Ishikawa (cell line): ENCODE measurements at regions not wholly inside any gene's neighbourhood (a gene's known extent, or its start where the extent isn't known, plus 50 kb on each side); places are given as distances from the start of the nearest gene placed in this dataset.

ENCODE experiments used
- CEBPB ChIP-seq: IDR thresholded peaks from 2 replicates; pipeline ENCODE4 v1.6.1; 2012
- CREB1 ChIP-seq: IDR thresholded peaks from 2 replicates; pipeline ENCODE4 v1.6.1; 2012; ENCODE audit warnings: low read depth
- EGR1 ChIP-seq: IDR thresholded peaks from 2 replicates; pipeline ENCODE4 v1.6.1; 2012
- EP300 ChIP-seq: IDR thresholded peaks from 2 replicates; pipeline ENCODE4 v1.6.1; 2012; ENCODE audit warnings: borderline replicate concordance
- FOXM1 ChIP-seq: IDR thresholded peaks from 2 replicates; pipeline ENCODE4 v1.6.1; 2012; ENCODE audit warnings: low read depth, borderline replicate concordance
- NFIC ChIP-seq: IDR thresholded peaks from 2 replicates; pipeline ENCODE4 v1.6.1; 2012
- RAD21 ChIP-seq: IDR thresholded peaks from 2 replicates; pipeline ENCODE4 v1.6.1; 2012; ENCODE audit warnings: low read depth
- TAF1 ChIP-seq: IDR thresholded peaks from 2 replicates; pipeline ENCODE4 v1.6.1; 2012; ENCODE audit warnings: low read depth, mild to moderate bottlenecking
- TCF12 ChIP-seq: IDR thresholded peaks from 2 replicates; pipeline ENCODE4 v1.6.1; 2012; ENCODE audit warnings: low read depth
- TEAD4 ChIP-seq: IDR thresholded peaks from 2 replicates; pipeline ENCODE4 v1.6.1; 2012
- YY1 ChIP-seq: IDR thresholded peaks from 2 replicates; pipeline ENCODE4 v1.6.1; 2012; ENCODE audit warnings: low read depth
- ZBTB7A ChIP-seq: IDR thresholded peaks from 2 replicates; pipeline ENCODE4 v1.6.1; 2012; ENCODE audit warnings: low read depth
- TF ChIP-seq, protein P1 (sequence below): IDR thresholded peaks from 2 replicates; pipeline ENCODE4 v1.6.1; 2012
- TF ChIP-seq, protein P2 (sequence below): IDR thresholded peaks from 2 replicates; pipeline ENCODE4 v1.6.1; 2012
- TF ChIP-seq, protein P3 (sequence below): IDR thresholded peaks from 2 replicates; pipeline ENCODE4 v1.6.1; 2012; ENCODE audit warnings: low read depth, mild to moderate bottlenecking

DNA sequence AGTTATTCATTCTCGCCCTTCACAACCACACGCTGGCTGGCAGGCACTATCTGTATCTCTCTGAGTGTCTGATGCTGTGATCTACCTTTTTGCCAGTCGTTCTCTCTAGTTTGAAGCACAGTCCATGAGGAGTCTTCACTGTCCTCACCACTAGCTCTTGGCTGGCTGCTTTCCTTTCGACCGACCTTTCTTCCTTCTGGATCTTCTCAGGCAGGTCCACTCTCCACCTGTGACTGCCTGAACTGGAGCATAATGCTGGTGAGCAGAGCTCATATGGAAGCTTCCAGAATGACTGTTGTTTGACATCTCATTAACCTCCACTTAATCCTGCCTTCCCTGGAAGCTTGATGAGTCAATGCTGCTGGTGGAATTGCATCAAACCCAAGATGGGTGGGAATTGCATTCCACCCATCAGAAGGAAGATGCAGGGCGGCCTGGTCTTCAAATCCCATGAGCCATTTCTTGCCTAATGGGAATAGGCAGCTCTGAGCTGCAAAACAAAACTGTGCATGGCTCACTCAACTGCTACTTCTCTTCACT is 283.5 kb upstream of the HDAC4 start:
- TF ChIP-seq, protein P1, sequence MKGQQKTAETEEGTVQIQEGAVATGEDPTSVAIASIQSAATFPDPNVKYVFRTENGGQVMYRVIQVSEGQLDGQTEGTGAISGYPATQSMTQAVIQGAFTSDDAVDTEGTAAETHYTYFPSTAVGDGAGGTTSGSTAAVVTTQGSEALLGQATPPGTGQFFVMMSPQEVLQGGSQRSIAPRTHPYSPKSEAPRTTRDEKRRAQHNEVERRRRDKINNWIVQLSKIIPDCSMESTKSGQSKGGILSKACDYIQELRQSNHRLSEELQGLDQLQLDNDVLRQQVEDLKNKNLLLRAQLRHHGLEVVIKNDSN = no peak
- no peak for TF ChIP-seq TCF12
- TF ChIP-seq TAF1 = no peak
- no peak for TF ChIP-seq NFIC

DNA sequence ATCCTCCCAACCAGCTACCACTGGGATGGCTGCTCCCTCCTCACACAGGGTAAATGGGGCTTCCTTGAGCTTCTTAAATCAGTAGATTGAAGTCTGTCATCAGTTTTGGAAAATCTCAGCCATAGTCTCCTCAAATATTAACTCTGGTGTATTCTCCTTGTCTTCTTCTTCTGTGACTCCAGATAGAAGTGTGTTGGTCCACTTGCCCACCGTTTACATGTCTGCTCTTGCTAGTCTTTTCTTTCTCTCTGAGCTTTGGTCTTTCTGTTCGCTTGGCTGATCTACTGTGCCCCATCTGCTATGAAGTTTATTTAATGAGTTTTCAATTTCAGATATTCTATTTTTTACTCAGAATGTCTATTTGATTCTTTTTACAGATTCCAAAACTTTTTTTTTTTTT is 281.7 kb upstream of the HDAC4 start:
- TF ChIP-seq NFIC (no peak), YY1 (no peak), TEAD4 (no peak), CEBPB (no peak), ZBTB7A (no peak), EP300 (no peak), TAF1 (no peak), TCF12 (no peak), CREB1 (no peak), FOXM1 (no peak), RAD21 (no peak), EGR1 (no peak)
- TF ChIP-seq, protein P2, sequence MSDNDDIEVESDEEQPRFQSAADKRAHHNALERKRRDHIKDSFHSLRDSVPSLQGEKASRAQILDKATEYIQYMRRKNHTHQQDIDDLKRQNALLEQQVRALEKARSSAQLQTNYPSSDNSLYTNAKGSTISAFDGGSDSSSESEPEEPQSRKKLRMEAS = no peak
- TF ChIP-seq, protein P1 = no peak
- TF ChIP-seq, protein P3, sequence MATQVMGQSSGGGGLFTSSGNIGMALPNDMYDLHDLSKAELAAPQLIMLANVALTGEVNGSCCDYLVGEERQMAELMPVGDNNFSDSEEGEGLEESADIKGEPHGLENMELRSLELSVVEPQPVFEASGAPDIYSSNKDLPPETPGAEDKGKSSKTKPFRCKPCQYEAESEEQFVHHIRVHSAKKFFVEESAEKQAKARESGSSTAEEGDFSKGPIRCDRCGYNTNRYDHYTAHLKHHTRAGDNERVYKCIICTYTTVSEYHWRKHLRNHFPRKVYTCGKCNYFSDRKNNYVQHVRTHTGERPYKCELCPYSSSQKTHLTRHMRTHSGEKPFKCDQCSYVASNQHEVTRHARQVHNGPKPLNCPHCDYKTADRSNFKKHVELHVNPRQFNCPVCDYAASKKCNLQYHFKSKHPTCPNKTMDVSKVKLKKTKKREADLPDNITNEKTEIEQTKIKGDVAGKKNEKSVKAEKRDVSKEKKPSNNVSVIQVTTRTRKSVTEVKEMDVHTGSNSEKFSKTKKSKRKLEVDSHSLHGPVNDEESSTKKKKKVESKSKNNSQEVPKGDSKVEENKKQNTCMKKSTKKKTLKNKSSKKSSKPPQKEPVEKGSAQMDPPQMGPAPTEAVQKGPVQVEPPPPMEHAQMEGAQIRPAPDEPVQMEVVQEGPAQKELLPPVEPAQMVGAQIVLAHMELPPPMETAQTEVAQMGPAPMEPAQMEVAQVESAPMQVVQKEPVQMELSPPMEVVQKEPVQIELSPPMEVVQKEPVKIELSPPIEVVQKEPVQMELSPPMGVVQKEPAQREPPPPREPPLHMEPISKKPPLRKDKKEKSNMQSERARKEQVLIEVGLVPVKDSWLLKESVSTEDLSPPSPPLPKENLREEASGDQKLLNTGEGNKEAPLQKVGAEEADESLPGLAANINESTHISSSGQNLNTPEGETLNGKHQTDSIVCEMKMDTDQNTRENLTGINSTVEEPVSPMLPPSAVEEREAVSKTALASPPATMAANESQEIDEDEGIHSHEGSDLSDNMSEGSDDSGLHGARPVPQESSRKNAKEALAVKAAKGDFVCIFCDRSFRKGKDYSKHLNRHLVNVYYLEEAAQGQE = no peak

DNA sequence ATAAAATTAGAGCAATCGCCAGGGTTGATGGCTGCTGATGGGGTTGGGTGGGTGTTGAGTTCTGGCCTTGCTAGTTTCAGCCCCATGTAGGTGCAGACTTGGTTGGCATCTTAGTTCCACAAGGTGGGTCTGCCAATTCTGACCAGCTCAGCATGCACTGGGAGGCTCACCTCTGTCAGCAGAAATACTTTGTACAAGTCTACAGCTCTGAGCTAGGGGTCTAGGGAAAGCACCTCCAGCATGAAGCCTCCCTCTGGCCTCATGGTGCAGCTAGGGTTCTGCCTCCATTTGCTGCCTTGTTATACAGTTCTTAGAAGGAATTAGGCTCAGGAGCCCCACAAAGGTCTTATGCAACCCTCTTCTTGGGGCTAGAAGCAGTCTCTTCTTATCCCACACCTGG is 278.9 kb upstream of the HDAC4 start:
- no peak for TF ChIP-seq CREB1
- no peak for TF ChIP-seq TCF12
- TF ChIP-seq RAD21 = no peak
- TF ChIP-seq ZBTB7A = no peak
- TF ChIP-seq, protein P2 = no peak
- no peak for TF ChIP-seq FOXM1
- TF ChIP-seq, protein P3 = no peak
- no peak for TF ChIP-seq TEAD4
- TF ChIP-seq CEBPB = no peak
- TF ChIP-seq EP300 = no peak
- no peak for TF ChIP-seq NFIC
- no peak for TF ChIP-seq YY1
- no peak for TF ChIP-seq EGR1
- TF ChIP-seq TAF1 = no peak
- TF ChIP-seq, protein P1 = no peak

DNA sequence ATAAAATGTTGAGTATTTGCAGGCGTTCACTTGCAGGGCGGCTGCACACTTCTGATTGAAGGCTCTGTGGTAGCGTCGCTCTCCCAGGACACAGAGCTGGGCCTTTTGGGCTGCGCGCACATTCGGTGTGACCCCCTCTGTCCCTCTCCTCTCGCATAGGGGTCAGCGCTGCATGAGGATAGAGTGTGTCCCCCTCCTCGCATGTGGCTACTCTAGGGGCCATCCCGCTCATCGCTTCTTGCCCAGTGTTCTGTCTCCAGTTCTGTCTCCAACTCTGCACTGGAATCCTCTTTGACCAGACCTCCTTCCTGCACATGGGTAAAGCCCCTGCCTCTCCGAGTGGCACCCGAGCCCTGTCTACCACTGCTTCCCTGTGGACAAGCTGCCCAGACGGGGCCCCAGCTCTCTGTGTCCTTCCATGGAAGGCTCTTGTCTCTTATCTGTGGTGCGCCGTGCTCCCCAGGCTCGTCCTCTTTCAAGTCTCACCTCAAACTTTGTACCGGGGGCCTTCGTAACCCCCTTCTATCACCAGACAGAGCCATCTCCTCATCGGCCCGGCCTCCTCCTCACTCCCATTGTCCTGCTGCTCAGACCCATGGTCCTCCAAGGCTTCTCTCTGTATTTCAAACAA is 278.0 kb upstream of the HDAC4 start:
- TF ChIP-seq FOXM1 = no peak
- TF ChIP-seq TAF1 = no peak
- TF ChIP-seq NFIC = no peak
- TF ChIP-seq, protein P2 = no peak
- TF ChIP-seq ZBTB7A = no peak
- TF ChIP-seq YY1 = no peak
- TF ChIP-seq TEAD4 = no peak
- TF ChIP-seq EP300 = no peak
- TF ChIP-seq, protein P1 = no peak
- no peak for TF ChIP-seq TCF12
- TF ChIP-seq CREB1 = no peak
- TF ChIP-seq, protein P3 = no peak
- no peak for TF ChIP-seq CEBPB
